Dedifferentiated amniotic fluid mesenchymal stem cell (primary cell): ENCODE measurements at regions not wholly inside any gene's neighbourhood (a gene's known extent, or its start where the extent isn't known, plus 50 kb on each side); places are given as distances from the start of the nearest gene placed in this dataset.

Experiments
- DNase-seq: peaks from one replicate; pipeline ENCODE4 v3.0.0-alpha.2; 2016; ENCODE audit errors: extremely low spot score

DNA sequence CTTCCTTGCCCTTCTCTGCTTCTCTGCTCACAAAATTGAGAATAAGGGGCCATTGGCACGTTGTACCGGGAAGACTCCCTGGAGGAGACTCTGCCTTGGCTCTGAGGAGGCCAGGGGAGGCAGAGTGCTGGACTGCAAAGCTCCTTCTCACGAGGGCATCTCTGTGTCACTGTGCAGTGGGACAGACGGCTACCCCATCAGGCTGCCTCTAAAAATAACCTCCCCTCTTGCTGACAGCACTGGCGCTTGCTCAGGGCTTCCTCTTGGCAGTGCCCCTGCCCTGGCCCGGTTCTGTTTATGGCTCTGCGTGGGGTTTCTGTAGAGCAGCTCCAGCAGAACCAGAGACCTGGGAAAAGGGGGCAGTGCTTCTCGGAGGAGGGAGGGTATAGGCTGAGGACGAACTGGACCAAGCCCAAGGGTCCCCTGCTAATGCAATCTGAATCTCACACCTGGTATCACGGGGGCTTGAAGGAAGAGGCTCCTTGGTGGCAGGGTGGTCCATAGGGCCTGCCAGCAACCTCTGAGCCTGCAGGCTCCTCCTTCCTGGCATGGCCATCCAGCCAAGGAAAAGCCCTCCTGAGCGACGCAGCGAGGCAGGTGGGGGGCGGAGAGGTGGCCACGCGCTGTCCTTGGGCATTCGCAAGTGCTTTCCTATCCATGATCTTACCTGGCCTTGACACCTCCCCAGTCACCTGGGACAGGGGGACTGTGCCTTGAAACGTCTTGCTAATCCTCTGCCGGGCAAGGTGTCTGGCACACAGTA, 63.3 kb upstream of the TLE3 start:
- DNase-seq: no peak

DNA sequence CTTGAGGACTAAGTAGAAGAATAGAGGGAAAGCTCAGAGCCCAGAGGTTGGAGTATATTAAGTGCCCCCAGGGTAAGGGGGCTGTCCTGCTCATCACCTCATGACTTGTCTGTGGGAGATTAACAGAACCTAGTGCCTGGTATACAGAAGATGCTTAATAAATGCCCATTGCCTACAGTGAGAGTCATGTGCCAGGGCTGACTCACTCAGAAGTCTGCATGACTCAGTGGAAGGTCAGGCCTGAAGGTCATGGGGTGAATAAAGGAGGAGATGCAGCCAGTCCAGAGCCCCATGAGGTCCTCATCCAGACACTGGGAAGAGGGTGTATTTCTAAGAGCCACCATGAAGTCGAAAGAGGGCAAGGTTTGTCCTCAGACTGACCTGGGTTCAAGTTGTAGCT, 62.5 kb upstream of the TLE3 start:
- no peak for DNase-seq

DNA sequence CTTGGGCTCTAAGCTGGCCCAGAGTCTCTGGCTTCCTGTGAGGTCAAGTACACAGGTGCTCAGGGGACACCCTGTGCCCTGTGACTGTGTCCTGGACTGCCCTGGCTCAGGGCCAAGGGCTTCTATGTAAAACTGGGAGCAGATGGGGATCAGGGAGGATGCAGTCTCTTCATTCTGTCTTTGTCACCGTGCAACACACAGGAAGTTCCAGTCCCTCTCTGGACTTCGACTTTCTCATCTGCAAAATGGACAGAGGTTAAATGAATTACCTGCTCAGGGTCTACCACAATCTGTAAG, 61.9 kb upstream of the TLE3 start:
- DNase-seq: no peak

DNA sequence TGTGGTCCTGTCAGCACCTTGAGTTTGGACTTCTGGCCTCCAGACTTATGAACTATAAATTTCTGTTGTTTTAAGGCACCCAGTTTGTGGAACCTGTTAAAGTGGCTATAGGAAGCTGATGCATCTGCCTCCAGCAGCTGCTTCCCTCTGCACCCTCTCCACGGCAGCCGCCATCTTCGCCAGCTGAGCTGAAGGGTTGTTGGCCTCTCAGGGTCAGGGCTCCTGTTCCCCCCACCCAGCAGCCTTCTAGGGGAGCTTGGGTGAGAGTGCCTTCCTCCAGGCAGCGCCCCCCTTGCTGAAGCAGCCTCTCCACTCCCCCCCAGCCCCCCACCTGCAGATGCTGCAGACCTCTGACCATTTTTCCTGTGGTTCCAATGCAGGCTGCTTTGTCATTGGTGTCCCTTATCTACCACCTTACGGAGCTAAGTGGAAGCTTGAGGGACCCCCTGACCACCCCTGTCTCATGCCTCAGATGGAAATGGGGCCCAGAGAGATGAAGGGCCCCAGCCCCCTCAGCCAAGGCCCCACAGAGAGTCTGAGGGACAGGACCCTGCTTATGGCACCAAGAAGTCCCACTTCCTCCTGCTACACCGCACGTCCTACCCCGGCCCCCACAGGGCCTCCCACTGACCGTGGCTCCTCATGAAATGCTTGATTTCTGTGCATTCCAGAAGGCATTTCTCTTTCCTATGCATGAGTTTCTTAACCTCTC, 61.4 kb upstream of the TLE3 start:
- no peak for DNase-seq

DNA sequence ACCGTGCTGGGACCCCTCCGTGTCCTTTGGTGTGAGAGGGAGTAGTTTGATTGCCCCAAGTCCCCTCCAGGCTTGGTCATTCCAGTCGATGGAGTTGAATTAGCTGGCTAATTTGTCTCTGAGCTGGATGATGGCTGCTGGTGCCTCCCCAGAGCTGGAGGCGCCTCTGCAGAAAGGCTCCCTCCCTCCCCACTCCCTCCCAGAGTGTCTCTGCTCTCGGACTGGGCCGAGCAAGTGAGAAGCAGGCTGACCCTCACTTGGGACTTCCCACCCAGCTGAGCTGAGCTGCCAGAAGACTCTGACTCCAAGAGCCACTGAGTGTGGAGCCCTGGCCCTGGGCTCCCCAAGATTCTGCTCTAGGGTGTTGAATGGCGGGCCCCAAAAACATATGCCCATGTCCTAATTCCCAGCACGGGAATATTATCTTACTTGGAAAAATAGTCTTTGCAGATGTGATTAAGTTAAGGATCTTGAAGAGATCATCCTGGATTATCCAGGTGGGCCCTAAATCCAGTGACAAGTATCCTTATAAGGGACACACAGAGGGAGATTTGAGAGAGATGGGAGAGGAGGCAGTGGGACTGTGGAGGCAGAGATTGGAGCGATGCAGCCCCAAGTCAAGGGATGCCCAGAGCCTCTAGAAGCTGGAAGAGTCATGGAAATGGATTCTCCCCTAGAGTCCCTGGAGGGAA, 60.7 kb upstream of the TLE3 start:
- DNase-seq: no peak

DNA sequence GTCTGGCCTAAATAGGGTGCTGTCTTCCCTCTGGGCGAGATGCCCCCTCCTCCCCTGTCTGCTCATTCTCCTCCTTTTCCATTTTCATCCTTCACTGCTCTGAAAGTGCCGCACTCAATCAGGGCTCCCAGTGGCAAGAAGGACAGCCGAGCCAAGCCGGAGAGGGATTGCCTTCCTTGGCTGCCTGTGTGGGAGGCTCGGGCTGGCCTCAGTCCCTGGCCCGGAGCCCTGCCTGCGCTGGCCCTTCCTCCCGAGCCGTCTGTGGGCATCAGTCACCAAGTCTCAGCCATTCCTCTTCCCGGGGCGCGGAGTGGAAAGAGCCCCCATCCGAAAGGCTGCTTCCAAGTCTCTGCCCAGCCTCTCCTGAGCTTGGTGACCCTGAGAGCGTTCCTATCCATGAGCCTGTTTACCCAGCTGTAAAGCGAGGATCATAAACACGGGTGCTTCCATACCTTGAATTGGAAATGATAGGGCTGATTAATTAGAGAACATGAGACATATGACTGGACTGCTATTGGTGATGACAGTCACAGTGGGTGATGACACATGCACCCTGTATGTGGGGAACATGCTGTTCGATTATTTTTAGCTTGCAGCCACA, 59.1 kb upstream of the TLE3 start:
- DNase-seq: no peak

DNA sequence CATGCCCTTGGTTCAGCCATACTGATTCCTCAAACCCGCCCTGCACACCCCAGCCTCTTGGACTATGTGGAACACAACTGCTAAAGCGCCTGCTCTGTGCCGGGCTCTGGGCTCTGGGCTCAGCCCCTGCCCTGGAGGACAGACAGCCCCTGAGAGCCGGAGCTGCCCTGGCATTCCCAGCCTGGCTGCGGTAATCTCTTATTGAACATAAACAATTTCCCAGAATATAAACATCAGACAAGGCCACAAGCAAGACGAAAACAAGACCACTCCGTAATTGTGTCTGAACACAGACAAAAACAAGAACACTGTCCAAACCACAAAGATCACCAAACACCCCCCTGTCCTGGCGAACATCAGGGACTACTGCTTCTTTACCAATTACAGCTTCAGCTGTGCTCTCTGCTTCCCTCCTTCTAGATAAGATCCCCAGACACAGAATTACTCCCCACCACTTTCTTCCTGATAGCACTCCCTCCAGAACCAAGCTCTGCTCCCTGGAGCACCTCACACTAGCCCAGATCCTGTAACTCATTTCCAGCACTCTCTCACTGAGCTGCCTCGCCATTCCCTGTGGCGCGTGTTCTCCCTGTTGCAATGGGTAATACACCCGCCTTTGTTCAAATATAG, 57.1 kb upstream of the TLE3 start:
- DNase-seq: no peak

DNA sequence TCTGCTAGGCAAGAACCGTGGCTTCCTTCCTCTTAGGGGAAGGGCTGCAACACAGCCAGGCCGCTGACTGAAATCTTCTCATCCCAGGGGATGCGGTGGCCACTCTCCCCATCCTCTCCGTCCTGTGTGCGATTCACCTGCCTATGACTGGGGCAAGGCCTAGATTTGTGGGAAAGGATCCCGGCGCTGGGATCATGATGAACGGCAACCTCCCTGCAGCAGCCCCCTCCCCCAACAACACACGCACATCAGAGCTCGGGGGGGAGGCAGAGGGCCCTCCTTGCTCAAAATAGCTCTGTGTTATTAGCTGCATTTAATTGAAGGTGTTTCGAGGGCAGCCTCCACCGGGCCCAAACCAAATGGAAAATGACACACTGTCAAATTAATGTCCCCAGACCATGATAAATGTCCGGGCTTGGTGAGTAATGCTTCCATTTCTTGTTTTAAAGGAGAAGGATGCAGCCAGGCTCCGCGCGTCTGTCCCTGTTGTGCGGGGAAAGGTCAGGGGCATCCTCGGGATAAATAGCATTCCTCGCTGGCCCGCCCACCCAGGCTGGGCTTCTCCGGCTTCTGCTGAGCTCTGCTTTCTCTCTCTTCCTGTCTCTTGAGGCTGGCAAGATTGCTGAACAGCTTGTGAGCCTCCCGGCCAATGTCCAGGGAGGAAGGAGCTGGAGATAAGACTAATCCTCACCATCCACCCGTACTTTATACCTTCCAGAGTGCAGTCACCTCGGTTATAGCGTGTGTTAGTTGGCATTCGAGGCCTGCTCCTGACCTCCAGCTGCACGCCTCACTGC, 56.4 kb upstream of the TLE3 start:
- no peak for DNase-seq

DNA sequence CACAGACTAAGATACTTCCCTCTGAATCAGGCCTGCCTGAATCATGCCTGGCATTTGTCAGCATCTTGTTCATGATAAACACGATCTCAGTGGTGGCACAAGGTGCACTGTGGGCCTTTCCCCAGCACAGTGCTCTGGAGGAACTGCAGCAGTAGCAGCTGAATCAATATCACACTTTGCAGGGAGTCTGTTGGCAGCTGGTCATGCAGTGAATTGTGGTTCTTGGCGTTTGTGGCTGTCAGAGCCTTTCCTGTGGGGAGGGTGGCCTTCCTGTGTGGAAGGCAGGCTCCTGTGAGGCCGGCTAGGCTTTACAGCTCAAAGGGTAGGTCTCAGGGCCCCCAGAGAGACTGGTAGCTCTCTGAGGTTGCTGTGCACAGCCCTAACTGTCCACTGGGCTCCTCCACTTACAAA, 54.4 kb upstream of the TLE3 start:
- no peak for DNase-seq

DNA sequence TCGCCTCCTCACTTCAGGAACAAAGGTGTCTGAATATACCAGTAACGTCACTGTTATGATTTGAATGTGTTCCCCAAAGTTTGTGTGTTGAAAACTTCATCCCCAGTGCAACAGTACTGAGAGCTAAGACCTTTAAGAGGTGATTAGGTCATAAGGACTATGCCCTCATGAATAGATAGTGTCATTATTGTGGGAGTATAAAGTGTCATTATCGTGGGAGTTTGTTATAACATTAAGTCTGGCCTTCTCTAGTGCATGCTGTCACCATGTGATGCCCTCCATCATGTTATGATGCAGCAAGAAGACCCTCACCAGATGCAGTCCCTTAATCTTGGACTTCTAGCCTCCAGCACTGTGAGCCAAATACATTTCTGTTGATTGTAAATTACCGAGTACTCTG, 53.7 kb upstream of the TLE3 start:
- DNase-seq: no peak

DNA sequence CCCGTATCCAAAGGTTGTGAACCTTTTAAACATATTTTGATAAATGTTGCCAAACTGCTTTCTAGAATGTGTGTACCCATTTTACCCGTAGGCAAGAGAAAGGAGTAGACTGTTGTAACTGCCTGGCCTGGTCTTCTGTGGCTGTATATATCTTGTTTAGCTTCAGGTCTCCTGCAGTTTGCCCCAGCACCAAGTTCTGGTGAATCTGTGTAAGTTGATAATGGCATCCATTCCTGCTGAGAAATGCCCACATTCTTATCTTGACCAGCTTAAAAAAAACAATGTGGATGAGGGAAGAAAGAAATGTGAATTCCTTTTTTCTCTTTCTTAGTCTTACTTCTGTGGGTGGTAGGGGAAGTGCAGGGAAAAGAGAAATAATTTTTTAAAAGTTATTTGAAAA, 53.3 kb upstream of the TLE3 start:
- no peak for DNase-seq

DNA sequence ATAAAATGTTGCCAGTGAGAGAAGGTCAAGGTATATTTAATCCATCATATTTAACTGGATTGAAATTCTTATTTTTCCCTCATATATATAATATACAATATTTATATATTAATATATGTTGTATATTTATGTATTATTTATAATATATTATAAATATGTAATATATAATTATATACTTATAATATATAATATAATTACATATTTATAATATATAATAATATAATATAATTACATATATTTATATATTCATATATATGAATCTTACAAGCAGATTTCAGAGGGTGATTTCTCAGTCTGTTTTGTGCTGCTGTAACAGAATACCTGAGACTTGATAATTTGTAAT, 52.7 kb upstream of the TLE3 start:
- no peak for DNase-seq

DNA sequence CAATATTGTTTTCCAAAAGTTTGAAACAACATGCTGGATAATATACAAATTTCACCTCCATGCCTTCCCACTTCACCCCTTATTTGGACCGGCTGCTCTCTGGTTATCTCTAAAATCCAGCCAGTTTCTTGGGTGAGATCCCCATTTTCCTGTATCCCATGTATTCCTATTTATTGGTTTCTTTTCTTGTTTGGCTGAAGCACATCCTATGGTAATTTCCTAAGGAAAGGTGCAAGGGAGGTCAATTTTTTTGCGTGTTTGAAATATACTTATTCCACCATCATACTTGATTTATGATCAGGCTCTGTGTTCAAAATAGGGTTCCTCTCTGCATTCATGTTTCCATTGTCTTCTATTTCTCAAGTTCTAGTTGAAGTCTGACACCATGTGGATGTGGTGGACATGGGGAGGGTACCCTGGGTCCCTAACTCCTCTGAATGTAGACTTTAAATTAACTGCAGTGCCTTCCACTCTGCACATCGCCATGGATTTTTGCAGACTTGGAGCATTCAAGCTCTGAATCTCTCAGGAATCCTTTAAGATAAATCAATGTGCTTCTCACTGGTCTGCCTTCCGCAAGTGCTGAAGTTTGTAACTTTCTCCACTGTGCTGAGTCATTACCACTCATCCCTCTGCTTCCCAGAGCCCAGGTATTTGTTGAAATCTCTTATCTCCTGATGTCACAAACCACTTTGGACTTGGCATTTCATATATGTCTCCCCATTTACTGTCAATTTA, 52.1 kb upstream of the TLE3 start:
- DNase-seq: no peak

DNA sequence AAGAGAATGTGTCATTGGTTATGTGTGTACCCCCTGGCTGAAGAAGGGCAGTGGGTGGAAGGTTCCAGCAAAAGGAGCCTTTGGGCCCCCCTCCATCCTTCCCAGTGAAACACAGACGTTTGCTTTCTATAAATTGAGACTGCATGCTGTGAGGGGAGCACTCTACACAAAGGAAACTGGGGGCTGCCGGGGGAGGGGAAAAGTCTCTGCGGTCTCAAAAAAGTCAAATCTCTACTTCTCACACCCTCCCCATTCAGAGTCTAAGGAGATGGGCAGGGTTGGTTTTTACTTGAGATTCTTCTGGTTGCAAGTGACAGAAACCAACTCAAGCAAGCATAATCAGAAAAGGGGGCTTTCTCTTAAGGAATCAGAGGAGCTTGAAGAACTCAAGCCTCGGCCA, 50.1 kb upstream of the TLE3 start:
- DNase-seq: no peak
